Stimulated activated CD8-positive, alpha-beta memory T cell treated with anti-CD3 and anti-CD28 coated beads, Interleukin-4, amount 100 ng/mL, for 4 hours (primary cell): ENCODE measurements at regions not wholly inside any gene's neighbourhood (a gene's known extent, or its start where the extent isn't known, plus 50 kb on each side); places are given as distances from the start of the nearest gene placed in this dataset.

ENCODE experiments used
- DNase-seq, 2 donors: peaks; one replicate each; pipeline ENCODE4 v3.0.0-alpha.2; 2020; ENCODE audit warnings: low read depth in 2 of 2, low spot score in 1 of 2

- no peak for DNase-seq
These were observed 201.4 kb downstream of the ZNF462 start for GRCh38 chr9:107064378-107064777.

GRCh38 chr9:107065549-107065948 is 202.6 kb downstream of the ZNF462 start:
- DNase-seq: no peak

- DNase-seq: no peak
These were observed 204.9 kb downstream of the ZNF462 start for GRCh38 chr9:107067739-107068416.

- DNase-seq: no peak
These were observed 205.6 kb downstream of the ZNF462 start for GRCh38 chr9:107068581-107068980.

GRCh38 chr9:107070586-107070985 is 207.6 kb downstream of the ZNF462 start:
- DNase-seq: no peak

- no peak for DNase-seq
These were observed 205.0 kb upstream of the RAD23B start for GRCh38 chr9:107078061-107078460.

GRCh38 chr9:107079589-107079988 is 203.5 kb upstream of the RAD23B start:
- no peak for DNase-seq

- no peak for DNase-seq
These were observed 202.9 kb upstream of the RAD23B start for GRCh38 chr9:107080130-107080529.

- DNase-seq: no peak
These were observed 196.6 kb upstream of the RAD23B start for GRCh38 chr9:107086460-107086859.

GRCh38 chr9:107087222-107087621 is 195.9 kb upstream of the RAD23B start:
- DNase-seq: no peak

GRCh38 chr9:107090218-107090617 is 192.9 kb upstream of the RAD23B start:
- DNase-seq: no peak

GRCh38 chr9:107093365-107094060 is 189.6 kb upstream of the RAD23B start:
- no peak for DNase-seq

GRCh38 chr9:107094370-107094769 is 188.7 kb upstream of the RAD23B start:
- DNase-seq: no peak

- DNase-seq: no peak
These were observed 182.5 kb upstream of the RAD23B start for GRCh38 chr9:107100591-107100990.

- DNase-seq: no peak
These were observed 181.1 kb upstream of the RAD23B start for GRCh38 chr9:107102011-107102410.

GRCh38 chr9:107103621-107104020 is 179.5 kb upstream of the RAD23B start:
- DNase-seq: no peak

- no peak for DNase-seq
These were observed 177.3 kb upstream of the RAD23B start for GRCh38 chr9:107105784-107106183.

- no peak for DNase-seq
These were observed 176.7 kb upstream of the RAD23B start for GRCh38 chr9:107106416-107106815.

- no peak for DNase-seq
These were observed 174.5 kb upstream of the RAD23B start for GRCh38 chr9:107108342-107109130.

GRCh38 chr9:107109324-107109723 is 173.8 kb upstream of the RAD23B start:
- DNase-seq: no peak

GRCh38 chr9:107110153-107110552 is 172.9 kb upstream of the RAD23B start:
- no peak for DNase-seq

- DNase-seq: no peak
These were observed 170.3 kb upstream of the RAD23B start for GRCh38 chr9:107112707-107113243.
